Hepatocyte (in vitro differentiated cells): ENCODE measurements at regions not wholly inside any gene's neighbourhood (a gene's known extent, or its start where the extent isn't known, plus 50 kb on each side); places are given as distances from the start of the nearest gene placed in this dataset.

Source experiments
- DNase-seq: peaks from one replicate; pipeline ENCODE4 v3.0.0-alpha.2; 2016; ENCODE audit warnings: low spot score
- H2AFZ ChIP-seq: fragments of 200-600 bp; sonication (generic); 2 replicates; pipeline ENCODE4 v1.6.0; 2016; ENCODE audit warnings: antibody characterized with exemption, mild to moderate bottlenecking
- H3K27ac ChIP-seq: fragments of 200-600 bp; sonication (generic); 2 replicates; pipeline ENCODE4 v1.5.1; 2016; ENCODE audit warnings: mild to moderate bottlenecking
- H3K27me3 ChIP-seq: fragments of 200-600 bp; sonication (generic); 2 replicates; pipeline ENCODE4 v1.6.1; 2016
- H3K36me3 ChIP-seq: fragments of 200-600 bp; sonication (generic); replicated peaks from 2 replicates; pipeline ENCODE4 v1.5.1; 2016; ENCODE audit warnings: low read depth; ENCODE audit not compliant: insufficient read depth
- H3K4me1 ChIP-seq: fragments of 200-600 bp; sonication (generic); 2 replicates; pipeline ENCODE4 v1.5.1; 2016; ENCODE audit warnings: mild to moderate bottlenecking, moderate library complexity; ENCODE audit not compliant: insufficient read depth
- H3K4me2 ChIP-seq: fragments of 200-600 bp; sonication (generic); 2 replicates; pipeline ENCODE4 v1.6.0; 2016
- H3K4me3 ChIP-seq: fragments of 200-600 bp; sonication (generic); 2 replicates; pipeline ENCODE4 v1.5.1; 2016; ENCODE audit warnings: mild to moderate bottlenecking
- H3K79me2 ChIP-seq: fragments of 200-600 bp; sonication (generic); 2 replicates; pipeline ENCODE4 v1.6.0; 2017; ENCODE audit warnings: mild to moderate bottlenecking
- H3K9me2 ChIP-seq: fragments of 200-600 bp; sonication (generic); replicated peaks from 2 replicates; pipeline ENCODE4 v1.6.0; 2017; ENCODE audit warnings: mild to moderate bottlenecking; ENCODE audit not compliant: insufficient read depth
- H3K9me3 ChIP-seq: fragments of 200-600 bp; sonication (generic); 2 replicates; pipeline ENCODE4 v1.5.1; 2016; ENCODE audit warnings: low read depth, mild to moderate bottlenecking
- H4K20me1 ChIP-seq: fragments of 200-600 bp; sonication (generic); 2 replicates; pipeline ENCODE4 v1.6.0; 2016; ENCODE audit warnings: mild to moderate bottlenecking; ENCODE audit not compliant: insufficient read depth, poor library complexity, severe bottlenecking
- EZH2 ChIP-seq: fragments of 200-600 bp; sonication (generic); IDR thresholded peaks from 2 replicates; pipeline ENCODE4 v1.6.1; 2016; ENCODE audit warnings: antibody characterized with exemption, mild to moderate bottlenecking, borderline replicate concordance
- EZH2phosphoT487 ChIP-seq: fragments of 200-600 bp; sonication (generic); IDR thresholded peaks from one replicate; pipeline ENCODE4 v1.6.1; 2018; ENCODE audit warnings: antibody characterized with exemption, mild to moderate bottlenecking, low read depth, moderate library complexity; ENCODE audit not compliant: unreplicated experiment, severe bottlenecking
- WGBS: methylation state at CpG from one replicate; pipeline ENCODE4 v1.1.6; 2016; ENCODE audit warnings: low lambda C conversion rate; ENCODE audit errors: missing lambda C conversion rate; 5-methylcytosine and 5-hydroxymethylcytosine counted together
- TF ChIP-seq, protein P1 (sequence below): fragments of 200-600 bp; sonication (generic); IDR thresholded peaks from 2 replicates; pipeline ENCODE4 v1.5.1; 2016; ENCODE audit warnings: antibody characterized with exemption, mild to moderate bottlenecking; ENCODE audit not compliant: poor library complexity

GRCh38 chr7:32158076-32158475 is 87.9 kb upstream of the PDE1C start:
- Histone ChIP-seq H3K36me3 (no peaks in the 10 kb centered on the region), H3K9me3 (no peaks in the 10 kb centered on the region), H3K4me3 (no peak overlapping the region), H2AFZ (no peak overlapping the region), H3K27me3 (no peaks in the 10 kb centered on the region), H3K4me2 (no peak overlapping the region), H3K9me2 (no peaks in the 10 kb centered on the region), H3K79me2 (no peaks in the 10 kb centered on the region), H3K27ac (no peak overlapping the region), H3K4me1 (no peaks in the 10 kb centered on the region), H4K20me1 (no peaks in the 10 kb centered on the region)
- DNase-seq: no peak
- 75% methylated on average over 5 of the region's 5 CpGs for WGBS
- no peak for TF ChIP-seq EZH2phosphoT487
- TF ChIP-seq, protein P1, sequence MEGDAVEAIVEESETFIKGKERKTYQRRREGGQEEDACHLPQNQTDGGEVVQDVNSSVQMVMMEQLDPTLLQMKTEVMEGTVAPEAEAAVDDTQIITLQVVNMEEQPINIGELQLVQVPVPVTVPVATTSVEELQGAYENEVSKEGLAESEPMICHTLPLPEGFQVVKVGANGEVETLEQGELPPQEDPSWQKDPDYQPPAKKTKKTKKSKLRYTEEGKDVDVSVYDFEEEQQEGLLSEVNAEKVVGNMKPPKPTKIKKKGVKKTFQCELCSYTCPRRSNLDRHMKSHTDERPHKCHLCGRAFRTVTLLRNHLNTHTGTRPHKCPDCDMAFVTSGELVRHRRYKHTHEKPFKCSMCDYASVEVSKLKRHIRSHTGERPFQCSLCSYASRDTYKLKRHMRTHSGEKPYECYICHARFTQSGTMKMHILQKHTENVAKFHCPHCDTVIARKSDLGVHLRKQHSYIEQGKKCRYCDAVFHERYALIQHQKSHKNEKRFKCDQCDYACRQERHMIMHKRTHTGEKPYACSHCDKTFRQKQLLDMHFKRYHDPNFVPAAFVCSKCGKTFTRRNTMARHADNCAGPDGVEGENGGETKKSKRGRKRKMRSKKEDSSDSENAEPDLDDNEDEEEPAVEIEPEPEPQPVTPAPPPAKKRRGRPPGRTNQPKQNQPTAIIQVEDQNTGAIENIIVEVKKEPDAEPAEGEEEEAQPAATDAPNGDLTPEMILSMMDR: no peak
- TF ChIP-seq EZH2: no peak

- WGBS: 56% methylated on average over 2 of the region's 2 CpGs
- no peak for DNase-seq
- no peaks in the 10 kb centered on the region for H3K4me1 ChIP-seq
- H3K4me2 ChIP-seq: no peak overlapping the region
- no peak overlapping the region for H2AFZ ChIP-seq
- no peak overlapping the region for H3K4me3 ChIP-seq
- no peaks in the 10 kb centered on the region for H3K27me3 ChIP-seq
- H3K27ac ChIP-seq: no peak overlapping the region
- no peaks in the 10 kb centered on the region for H3K9me3 ChIP-seq
- H3K36me3 ChIP-seq: no peaks in the 10 kb centered on the region
- TF ChIP-seq EZH2 (no peak), EZH2phosphoT487 (no peak)
- TF ChIP-seq, protein P1: no peak
- H4K20me1 ChIP-seq: no peaks in the 10 kb centered on the region
- H3K9me2 ChIP-seq: no peaks in the 10 kb centered on the region
- no peaks in the 10 kb centered on the region for H3K79me2 ChIP-seq
Measured at GRCh38 chr7:32155712-32156111, 85.5 kb upstream of the PDE1C start.

DNA sequence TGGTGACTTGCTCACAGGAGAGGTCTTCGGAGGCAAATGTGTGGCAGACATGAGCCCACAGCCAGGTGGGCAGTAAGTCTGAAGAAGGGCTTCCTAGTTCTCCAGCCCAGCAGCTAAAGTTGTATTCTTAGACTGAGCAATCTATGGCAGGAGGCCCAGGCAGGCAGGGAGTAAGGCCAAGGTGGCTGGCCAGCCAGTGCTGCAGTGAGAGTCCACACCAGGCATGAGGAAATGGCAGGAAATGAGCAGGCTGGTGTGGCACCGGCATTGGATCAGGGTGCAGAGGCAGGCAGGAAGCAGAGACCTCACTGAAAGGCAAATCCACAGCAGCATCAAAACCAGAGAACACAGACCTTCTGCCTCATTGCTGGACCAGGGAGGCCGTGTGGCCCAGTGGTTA is 84.6 kb upstream of the PDE1C start:
- Histone ChIP-seq H3K27me3 (no peaks in the 10 kb centered on the region), H3K36me3 (no peaks in the 10 kb centered on the region), H4K20me1 (no peaks in the 10 kb centered on the region), H3K79me2 (no peaks in the 10 kb centered on the region), H3K9me3 (no peaks in the 10 kb centered on the region), H3K4me1 (no peaks in the 10 kb centered on the region), H3K4me2 (no peak overlapping the region), H3K9me2 (no peaks in the 10 kb centered on the region), H2AFZ (no peak overlapping the region), H3K4me3 (no peak overlapping the region), H3K27ac (no peak overlapping the region)
- DNase-seq: no peak
- 88% methylated on average over 3 of the region's 3 CpGs for WGBS
- TF ChIP-seq EZH2: no peak
- TF ChIP-seq, protein P1: no peak
- TF ChIP-seq EZH2phosphoT487: no peak

DNA sequence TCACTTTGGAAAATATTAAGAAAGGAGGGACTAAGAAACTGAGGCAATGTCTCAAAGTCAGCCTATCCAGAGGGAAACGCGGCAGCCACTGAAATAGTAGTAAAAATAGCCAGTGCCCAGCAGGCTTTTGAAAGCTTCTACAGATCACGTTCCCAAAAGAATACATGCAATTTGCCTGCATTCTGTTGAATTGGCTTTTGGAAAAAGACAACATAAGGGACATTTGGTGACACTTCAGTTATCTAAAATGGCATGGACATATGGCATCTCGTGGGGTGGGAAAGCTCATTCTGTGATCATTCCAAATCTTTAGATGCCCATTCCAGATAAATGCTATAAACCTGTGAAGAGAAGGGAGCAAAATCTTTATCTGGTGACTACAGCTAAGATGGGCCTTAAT is 82.8 kb upstream of the PDE1C start:
- H3K27me3 ChIP-seq: no peaks in the 10 kb centered on the region
- no peak overlapping the region for H3K4me3 ChIP-seq
- 86% methylated on average over 4 of the region's 4 CpGs for WGBS
- no peaks in the 10 kb centered on the region for H3K9me2 ChIP-seq
- TF ChIP-seq EZH2 (no peak), EZH2phosphoT487 (no peak)
- TF ChIP-seq, protein P1: no peak
- no peak overlapping the region for H3K4me2 ChIP-seq
- H3K79me2 ChIP-seq: no peaks in the 10 kb centered on the region
- H3K36me3 ChIP-seq: no peaks in the 10 kb centered on the region
- no peak for DNase-seq
- no peak overlapping the region for H2AFZ ChIP-seq
- H3K27ac ChIP-seq: no peak overlapping the region
- no peaks in the 10 kb centered on the region for H3K9me3 ChIP-seq
- no peaks in the 10 kb centered on the region for H3K4me1 ChIP-seq
- H4K20me1 ChIP-seq: no peaks in the 10 kb centered on the region
